ENCODE measurements at regions not wholly inside any gene's neighbourhood (a gene's known extent, or its start where the extent isn't known, plus 50 kb on each side); places are given as distances from the start of the nearest gene placed in this dataset.

GRCh38 chr9:129242971-129243561 is 65.0 kb upstream of the IER5L start:
- TF ChIP-seq POLR2A (IDR thresholded peaks at IDR 0.05) (no peak), CTCF (IDR thresholded peaks at IDR 0.05) (no peak)

All from body of pancreas (tissue), 4 donors.